Coronary artery (tissue), 2 donors: ENCODE measurements at regions not wholly inside any gene's neighbourhood (a gene's known extent, or its start where the extent isn't known, plus 50 kb on each side); places are given as distances from the start of the nearest gene placed in this dataset.
"Not testable (repeated sequence)": the region's sequence is repeated elsewhere in the genome, so short reads cannot be mapped to it uniquely, and the experiment has no call there.

ENCODE experiments used
- DNase-seq: peaks from one replicate; pipeline ENCODE4 v3.0.0-alpha.2; 2017; ENCODE audit warnings: low spot score
- H3K27ac ChIP-seq, 2 donors: fragments of 200-600 bp; sonication (generic); one replicate each; pipeline ENCODE4 v1.5.1; 2016 to 2019
- H3K4me3 ChIP-seq: fragments of 200-600 bp; sonication (generic); 2 replicates; pipeline ENCODE4 v1.5.1; 2016; ENCODE audit warnings: mild to moderate bottlenecking, moderate library complexity
- CTCF ChIP-seq: fragments of 200-600 bp; sonication (generic); IDR thresholded peaks from one replicate; pipeline ENCODE4 v1.5.1; 2019; ENCODE audit warnings: antibody characterized with exemption

GRCh38 chr6:27542485-27542884 is 69.6 kb upstream of the ZNF184 start:
- Histone ChIP-seq H3K27ac (no peak overlapping the region), H3K4me3 (no peak overlapping the region)
- no peak for TF ChIP-seq CTCF
- DNase-seq: no peak

- Histone ChIP-seq H3K27ac (no peak overlapping the region), H3K4me3 (no peak overlapping the region)
- no peak for TF ChIP-seq CTCF
- DNase-seq: no peak
Observed at GRCh38 chr6:27541933-27542297, 69.0 kb upstream of the ZNF184 start.

- no peak for TF ChIP-seq CTCF
- Histone ChIP-seq H3K4me3 (no peak overlapping the region), H3K27ac (no peak overlapping the region)
- DNase-seq: no peak
Observed at GRCh38 chr6:27541212-27541932, 68.5 kb upstream of the ZNF184 start.

GRCh38 chr6:27539551-27539950 is 66.6 kb upstream of the ZNF184 start:
- Histone ChIP-seq H3K27ac (no peak overlapping the region), H3K4me3 (no peak overlapping the region)
- TF ChIP-seq CTCF: no peak
- no peak for DNase-seq

- no peak for TF ChIP-seq CTCF
- Histone ChIP-seq H3K4me3 (no peak overlapping the region), H3K27ac (no peak overlapping the region)
- DNase-seq: no peak
Observed at GRCh38 chr6:27532820-27533538, 60.1 kb upstream of the ZNF184 start.

GRCh38 chr6:27531772-27532459 is 59.0 kb upstream of the ZNF184 start:
- DNase-seq: no peak
- TF ChIP-seq CTCF: no peak
- H3K4me3 ChIP-seq: no peak overlapping the region
- H3K27ac ChIP-seq: no peak overlapping the region

- H3K27ac ChIP-seq, H3K4me3 ChIP-seq, DNase-seq: not testable (repeated sequence)
Observed at GRCh38 chr6:27529796-27530195, 56.9 kb upstream of the ZNF184 start.
